K562 (cell line): ENCODE measurements at regions not wholly inside any gene's neighbourhood (a gene's known extent, or its start where the extent isn't known, plus 50 kb on each side); places are given as distances from the start of the nearest gene placed in this dataset.
"Not testable (repeated sequence)": the region's sequence is repeated elsewhere in the genome, so short reads cannot be mapped to it uniquely, and the experiment has no call there.

Experiments
- CHCHD3 ChIP-seq: fragments of 250-450 bp; sonication (Bioruptor Pico); IDR thresholded peaks from 2 replicates; pipeline ENCODE4 v2.1.2; 2022; ENCODE audit warnings: mild to moderate bottlenecking
- KDM1A ChIP-seq, 2 experiments: fragments of 450-650 bp; IDR thresholded peaks; 2 replicates each; pipeline ENCODE4 v1.6.1; 2016; ENCODE audit warnings: mild to moderate bottlenecking in 2 of 2
- NKRF ChIP-seq: fragments of 450-650 bp; IDR thresholded peaks from 2 replicates; pipeline ENCODE4 v1.6.1; 2016; ENCODE audit warnings: borderline replicate concordance
- POLR2AphosphoS5 ChIP-seq: IDR thresholded peaks from 2 replicates; pipeline ENCODE4 v1.6.1; 2011; ENCODE audit warnings: mild to moderate bottlenecking, low read depth, low read length, moderate library complexity; ENCODE audit not compliant: control insufficient read depth, insufficient read depth

GRCh38 chr14:106710187-106710586, 1183.8 kb downstream of the TMEM121 start:
- not testable (repeated sequence) for TF ChIP-seq POLR2AphosphoS5; CHCHD3; NKRF; KDM1A (IDR thresholded peaks at IDR 0.05)
